ENCODE measurements at regions not wholly inside any gene's neighbourhood (a gene's known extent, or its start where the extent isn't known, plus 50 kb on each side); places are given as distances from the start of the nearest gene placed in this dataset.

DNA sequence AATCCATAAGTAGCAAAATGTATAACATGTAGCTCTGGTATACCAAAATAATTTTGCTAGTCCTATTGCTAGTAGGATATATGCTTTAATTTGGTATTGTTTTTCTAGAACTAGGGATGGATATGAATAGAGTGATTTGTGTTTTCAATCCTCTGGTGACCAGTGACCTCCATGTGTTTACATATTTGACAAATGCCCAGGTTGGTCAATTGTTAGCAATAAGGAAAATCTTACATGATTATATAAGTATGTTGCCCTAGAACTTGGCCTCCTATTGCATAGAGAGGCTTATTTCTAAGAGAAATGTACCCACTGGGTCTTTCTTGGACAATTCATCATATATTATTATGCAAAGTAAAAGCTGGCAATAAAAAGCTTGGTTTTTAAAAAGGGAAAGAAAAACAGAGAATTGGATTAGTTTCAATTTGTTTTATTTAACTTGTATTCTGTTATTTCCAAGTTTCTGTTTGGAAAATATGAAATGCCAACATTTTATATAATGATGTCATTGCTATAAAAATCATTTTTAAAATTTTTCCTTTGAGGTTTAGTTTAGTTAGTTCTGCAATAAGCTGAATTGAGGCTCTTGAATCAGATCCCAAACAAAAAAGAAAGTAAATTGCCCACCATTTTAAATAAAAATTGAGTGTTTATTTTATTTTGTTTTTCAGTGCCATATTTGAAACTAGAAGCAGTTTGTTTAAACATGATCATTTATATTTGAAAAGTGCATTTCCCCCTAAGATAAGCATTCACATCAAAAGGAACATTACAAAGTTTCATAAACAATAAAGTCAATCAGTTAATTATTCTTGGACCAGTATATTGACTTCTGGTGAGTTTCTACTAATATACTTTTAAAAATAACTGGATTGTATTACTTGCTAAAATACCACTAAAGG lies 210.9 kb downstream of the ZC3H11B start:
- DNase-seq (ENCODE audit: low read depth in 2 of 2): no peak

DNA sequence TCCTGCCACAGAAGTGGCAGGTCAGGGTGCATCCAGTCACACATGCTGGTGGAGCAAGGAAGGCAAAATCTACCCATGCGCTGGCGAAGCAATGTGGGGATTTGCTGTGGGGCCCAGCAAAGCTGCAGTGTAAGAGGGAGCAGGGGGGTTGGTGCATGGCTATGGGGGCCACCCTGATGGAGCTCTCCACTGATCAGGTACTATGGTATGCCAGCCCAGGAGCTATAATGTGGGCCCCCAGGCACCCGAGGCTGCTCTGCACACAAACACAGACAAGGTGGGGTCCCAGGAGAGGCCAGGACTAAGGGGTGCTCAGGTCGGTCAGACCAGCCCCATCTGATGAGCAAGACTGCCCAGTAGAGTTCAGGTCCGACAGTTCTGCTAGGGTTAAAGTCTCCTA lies 213.5 kb downstream of the ZC3H11B start:
- DNase-seq (ENCODE audit: low read depth in 2 of 2): no peak

DNA sequence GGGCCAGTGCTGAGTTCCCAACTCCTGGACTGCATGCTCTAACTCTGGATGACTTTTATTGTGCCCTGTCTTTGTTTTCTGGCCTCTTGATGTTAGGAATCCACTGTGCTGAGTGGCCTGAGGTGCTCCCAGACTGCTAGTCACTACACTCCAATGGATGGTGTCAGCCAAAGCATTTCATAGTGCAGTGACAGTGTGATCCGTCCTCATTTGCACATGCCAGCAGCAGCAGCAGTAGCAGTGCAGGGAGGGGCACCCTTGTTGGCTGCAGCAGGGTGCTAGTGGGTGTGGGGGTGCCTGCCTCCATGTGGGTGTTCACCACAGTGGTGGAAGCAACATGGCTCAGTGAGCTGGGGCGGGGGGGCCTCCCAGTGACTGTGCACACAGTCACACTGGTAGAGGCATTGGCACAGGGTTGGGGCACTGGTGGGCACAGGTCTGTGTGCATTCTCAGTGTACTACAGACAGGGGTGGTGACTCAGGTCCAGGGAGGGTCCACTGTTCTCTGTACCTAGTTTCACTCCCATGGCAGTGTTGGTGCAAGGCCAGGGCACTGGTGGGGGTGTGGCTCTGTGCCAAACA lies 214.0 kb downstream of the ZC3H11B start:
- DNase-seq (ENCODE audit: low read depth in 2 of 2): no peak

DNA sequence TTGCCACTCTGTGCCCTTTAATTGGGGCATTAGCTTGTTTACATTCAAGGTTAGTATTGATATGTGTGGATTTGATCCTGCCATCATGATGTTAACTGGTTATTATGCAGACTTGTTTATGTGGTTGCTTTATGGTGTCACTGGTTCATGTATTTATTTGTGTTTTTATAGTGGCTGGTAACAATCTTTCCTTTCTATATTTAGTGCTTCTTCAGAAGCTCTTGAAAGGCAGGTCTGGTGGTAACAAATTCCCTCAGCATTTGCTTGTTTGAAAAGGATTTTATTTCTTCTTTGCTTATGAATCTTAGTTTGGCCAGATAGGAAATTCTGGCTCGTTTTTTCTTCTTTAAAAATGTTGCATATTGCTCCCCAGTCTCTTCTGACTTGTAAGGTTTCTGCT lies 215.4 kb downstream of the ZC3H11B start:
- no peak for DNase-seq (ENCODE audit: low read depth in 2 of 2)

DNA sequence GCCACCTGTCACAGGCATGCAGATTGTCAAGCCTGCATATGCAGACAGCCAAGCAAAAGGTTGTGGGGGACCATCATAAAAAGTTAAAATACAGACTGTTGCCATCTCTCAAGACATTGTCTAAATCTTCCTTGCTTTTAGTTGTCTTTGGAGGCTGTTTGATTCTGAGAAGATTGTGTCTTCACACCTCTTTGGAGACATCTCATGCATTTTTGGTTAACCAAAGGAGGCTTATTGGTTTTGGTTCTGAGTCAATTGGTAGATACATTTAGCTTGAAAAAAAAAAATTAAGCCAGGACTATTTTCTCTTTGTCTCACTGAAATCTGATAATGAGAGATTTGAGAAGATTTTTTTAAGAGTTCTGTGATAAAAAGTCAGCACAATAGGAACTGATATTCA lies 217.6 kb downstream of the LYPLAL1 start:
- DNase-seq (ENCODE audit: low read depth in 2 of 2): no peak

DNA sequence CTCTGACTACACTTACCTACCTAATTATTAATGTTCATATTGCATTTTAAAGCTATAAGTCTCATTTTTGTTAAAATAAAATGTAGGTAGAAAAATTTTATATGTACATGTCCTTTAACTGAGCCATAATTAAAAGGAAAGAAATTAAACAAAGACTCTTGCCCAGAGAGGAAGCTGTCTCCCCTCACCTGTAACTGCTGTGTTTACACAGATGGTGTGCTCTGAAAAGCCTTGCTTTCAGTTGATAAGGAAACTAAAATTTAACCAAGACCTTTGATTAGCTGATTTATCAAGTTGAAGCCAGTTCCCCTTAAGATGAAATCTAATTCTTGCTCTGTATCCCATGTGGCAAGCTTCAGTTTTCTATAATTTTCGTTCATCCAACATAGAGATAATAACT lies 213.5 kb downstream of the LYPLAL1 start:
- no peak for DNase-seq (ENCODE audit: low read depth in 2 of 2)

DNA sequence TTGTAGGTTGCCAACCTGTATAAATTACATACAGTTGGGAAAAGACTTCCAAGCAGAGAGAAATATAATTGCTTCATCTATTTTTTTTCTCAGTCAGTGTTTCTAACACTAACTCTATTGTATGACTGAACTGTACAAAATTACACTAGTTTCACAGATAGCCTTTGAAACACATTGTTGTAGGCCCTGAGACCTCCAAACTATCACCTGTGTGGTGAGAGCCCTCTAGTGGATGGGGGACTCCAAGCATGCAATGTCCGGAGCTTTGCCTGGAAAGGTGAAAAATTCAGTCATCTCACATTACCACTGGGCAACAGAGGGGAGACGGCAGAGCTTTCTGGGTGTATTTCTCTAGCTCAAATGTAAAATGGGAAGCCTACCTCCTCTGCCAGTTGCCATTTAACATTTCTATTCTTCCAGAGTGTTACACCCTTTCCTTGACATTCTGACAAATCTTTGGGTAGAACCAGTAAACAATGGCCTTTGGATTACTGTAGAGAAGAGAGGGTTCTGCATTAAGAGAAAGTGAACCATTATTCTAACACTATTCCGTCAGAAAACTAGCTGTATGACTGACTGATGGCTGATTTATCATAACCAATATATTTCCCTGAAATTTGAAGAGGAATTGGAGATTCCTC lies 212.2 kb downstream of the LYPLAL1 start:
- peak in 1 of 2 donors; percentile 3 for DNase-seq (ENCODE audit: low read depth in 2 of 2)

DNA sequence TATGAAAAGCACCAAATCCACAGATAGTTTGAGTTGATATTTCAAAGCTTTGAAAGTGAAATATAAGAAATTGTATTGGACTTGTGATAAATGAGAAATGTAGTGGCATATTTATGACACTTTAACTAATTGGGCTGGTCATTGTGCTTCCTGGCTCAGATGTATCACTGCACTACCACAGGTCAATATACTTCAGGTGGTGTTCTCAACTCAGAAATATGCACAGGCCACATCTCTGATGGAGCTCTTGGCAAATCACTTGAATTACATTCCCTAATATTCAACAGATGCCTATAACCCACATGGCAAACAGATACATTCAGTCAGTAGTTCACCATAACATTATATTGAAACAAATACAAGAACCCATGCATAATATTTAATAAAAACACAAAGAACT lies 209.6 kb downstream of the LYPLAL1 start:
- no peak for DNase-seq (ENCODE audit: low read depth in 2 of 2)

DNA sequence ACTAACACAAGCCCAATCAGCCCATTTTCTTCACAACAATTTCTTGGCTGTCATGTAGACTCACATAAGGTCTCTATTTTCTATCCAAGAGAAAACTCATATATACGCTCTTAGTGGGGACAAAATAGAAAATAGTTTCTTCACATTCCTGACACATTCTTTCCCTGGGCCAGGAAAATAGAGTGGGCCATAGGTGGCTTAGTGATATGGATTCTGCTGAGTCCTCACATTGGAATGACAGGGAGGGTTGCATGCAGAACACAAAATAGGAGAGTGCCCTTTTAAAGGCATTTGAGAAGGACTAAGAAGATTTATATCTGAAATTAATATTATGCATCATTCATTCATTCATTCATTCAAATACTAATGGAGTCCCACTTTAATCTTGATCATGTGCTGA lies 207.7 kb downstream of the LYPLAL1 start:
- no peak for DNase-seq (ENCODE audit: low read depth in 2 of 2)

DNA sequence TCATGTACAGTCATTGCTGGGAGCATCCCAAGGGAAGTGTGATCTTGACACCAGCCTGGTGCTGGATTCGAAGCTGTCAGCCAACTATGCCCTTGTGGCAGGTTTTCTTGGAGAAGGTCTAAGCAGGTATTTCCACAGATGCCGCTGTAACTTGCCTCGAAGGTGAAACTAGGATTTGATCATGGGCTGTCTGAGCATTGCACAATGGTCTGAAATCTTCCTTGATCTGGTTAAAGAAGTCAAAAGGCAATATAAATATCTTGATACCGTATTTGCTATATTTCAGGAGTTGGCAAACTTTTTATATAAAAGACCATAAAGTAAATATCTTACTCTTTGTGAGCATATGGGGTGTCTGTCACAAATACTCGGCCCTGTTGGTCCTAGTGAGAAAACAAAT lies 206.8 kb downstream of the LYPLAL1 start:
- DNase-seq (ENCODE audit: low read depth in 2 of 2): no peak

DNA sequence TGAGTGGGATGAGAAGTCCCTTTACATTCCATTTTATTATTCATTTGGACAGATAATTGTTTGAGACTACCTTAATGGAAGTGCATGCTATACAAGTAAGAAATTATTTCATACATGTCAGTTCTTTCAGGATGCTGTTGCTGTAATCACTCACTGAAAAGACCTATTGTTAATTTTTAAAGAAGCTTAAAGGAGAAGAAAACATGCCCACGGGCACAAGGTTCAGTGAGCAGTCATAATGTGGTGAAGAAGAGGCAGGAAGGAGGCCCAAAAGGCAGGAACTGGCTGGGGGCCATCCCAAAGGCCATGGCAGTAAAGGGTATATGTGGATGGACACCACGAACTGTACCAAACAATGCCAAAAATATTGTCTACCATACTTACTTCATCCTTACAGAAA lies 206.0 kb downstream of the LYPLAL1 start:
- no peak for DNase-seq (ENCODE audit: low read depth in 2 of 2)

DNA sequence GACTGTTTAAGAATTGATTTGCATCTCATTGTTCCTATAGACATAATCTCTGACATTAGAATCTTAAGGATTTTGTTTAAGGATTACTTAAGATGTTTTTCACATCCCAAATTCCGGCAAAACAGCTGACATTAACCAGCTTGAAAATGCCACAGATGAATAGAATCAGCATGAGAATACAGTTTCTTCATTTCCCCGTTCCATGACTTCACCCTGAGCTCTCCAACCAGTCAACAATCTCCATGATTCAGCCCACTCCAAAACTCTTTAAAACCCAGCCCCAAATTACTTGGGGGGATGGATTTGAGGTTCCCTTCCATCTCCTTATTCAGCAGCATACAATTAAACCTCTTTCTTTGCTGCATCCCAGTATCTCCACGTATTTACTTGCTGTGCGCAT lies 201.0 kb downstream of the LYPLAL1 start:
- no peak for DNase-seq (ENCODE audit: low read depth in 2 of 2)

DNA sequence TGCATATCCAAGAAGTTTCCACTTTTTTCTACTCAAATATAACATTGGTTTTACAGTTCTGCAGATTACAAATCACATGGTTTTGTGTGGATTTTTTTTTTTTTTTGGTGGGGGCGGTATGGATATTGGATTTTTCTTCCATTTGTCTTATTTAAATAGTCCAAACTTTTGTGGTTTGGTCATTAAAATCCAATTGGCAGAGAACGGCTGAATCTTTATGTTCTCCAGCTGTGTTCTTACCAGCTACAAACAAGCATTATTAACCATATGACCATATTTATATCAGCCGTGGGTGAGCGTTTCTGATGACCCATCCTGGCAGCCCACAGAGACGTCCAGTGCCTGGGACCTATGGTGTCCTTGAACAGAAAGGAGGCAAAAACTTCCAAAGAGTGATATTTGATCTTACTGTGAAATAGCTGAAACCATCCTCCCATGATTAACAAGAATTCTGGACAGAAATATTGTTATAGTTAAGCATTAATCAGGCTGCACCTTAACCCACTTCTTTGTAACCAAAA lies 200.4 kb downstream of the LYPLAL1 start:
- DNase-seq (ENCODE audit: low read depth in 2 of 2): no peak

DNA sequence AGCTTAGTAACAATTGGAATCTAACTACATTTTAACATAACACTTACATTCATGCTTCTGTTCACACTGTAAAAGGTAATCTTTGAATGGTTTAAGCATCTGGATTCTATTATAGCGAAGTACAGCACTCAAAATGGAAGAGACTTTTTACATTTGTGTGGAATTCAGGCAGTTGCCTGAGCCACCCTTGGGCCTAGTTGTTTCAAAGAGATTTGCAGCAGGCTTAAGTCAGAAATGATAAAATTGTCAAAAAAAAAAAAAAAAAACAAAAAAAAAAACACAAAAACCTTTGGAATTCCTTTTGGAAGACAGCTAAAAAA lies 199.9 kb downstream of the LYPLAL1 start:
- no peak for DNase-seq (ENCODE audit: low read depth in 2 of 2)

DNA sequence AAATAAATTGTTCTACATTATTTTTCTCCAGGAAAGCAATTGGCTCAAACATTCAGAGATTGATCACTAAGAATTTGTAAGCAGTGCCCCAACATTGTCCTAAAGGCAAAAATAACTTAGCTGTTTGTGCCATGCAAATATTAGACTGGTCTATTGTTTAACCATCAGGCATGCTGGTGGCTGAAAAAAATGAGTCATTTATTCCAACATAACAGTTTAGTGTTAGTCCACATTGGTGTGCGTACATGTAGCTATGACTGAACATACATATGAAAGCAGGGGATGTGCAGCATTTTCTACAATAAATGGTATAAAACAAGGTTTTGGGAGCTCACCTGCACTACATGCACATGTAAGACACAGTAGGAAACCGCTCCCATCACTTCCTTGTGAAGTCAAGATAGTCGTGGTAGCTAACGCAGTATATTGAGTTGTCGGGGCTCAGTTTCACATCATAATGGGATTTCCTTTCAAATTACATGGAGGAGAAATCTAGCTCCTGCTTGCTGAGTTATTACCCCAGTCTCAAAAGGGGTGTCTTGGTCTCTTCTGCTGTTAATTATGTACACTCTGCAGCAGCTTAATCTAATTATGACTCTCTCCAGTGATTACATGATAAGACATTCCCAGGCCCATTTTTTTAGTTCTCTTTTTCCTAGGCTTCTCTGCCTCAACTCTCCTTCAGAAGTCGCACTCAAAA lies 199.4 kb downstream of the LYPLAL1 start:
- DNase-seq (ENCODE audit: low read depth in 2 of 2): no peak

DNA sequence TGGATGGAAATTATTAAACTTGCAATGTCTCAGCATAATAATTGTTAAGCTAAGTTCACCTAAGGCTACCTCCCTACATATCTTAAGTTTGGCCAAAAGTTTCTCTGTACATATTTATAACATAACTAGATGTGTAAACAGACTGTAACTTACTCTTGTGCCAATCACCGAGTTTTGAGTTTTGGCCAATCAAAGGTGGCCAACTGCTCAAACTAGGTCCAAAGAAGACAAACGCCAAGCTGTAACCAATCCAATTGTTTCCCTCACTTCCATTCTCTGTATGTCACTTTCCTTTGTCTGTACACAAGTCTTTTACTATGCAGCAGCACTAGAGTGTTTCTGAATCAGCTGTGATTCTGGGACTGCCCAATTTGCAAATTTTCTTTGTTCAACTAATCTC lies 197.8 kb downstream of the LYPLAL1 start:
- DNase-seq (ENCODE audit: low read depth in 2 of 2): no peak

DNA sequence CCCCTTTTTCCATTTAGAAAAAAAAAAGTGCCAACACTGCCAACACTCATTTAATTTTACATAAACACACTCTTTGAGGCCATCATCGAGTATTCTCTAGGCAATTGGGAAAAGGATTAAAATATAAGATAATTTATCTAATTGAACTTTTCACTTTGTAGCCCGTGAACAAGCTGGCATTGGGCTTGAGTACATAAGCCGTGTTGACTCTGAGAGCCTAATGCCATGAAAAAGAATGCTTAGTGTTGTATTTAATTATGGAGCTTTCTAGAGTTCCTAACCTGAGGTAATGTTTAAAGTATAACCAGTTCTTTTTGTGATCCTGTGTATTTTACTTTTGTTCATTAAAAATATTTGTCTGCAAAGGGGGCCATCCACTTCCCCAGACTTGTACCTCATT lies 193.8 kb downstream of the LYPLAL1 start:
- DNase-seq (ENCODE audit: low read depth in 2 of 2): no peak

DNA sequence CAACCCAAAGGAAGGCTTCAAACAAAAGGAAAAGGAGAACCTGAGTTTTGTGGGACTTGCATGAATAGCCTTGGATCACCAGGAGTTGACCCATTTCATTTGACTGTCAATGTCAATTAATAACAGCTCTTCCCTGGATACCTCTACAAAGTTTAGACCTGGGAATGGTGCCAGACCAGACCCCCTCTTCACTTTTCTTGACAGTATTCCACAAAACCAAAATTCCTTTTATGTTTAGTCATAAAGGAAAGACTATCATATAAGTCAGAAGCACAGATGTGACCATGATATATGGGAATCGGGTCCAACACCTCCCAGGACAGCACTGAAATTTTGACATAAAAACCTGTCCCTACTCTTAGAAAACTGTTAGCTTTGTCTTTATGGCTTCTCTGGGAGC lies 191.8 kb downstream of the LYPLAL1 start:
- no peak for DNase-seq (ENCODE audit: low read depth in 2 of 2)

DNA sequence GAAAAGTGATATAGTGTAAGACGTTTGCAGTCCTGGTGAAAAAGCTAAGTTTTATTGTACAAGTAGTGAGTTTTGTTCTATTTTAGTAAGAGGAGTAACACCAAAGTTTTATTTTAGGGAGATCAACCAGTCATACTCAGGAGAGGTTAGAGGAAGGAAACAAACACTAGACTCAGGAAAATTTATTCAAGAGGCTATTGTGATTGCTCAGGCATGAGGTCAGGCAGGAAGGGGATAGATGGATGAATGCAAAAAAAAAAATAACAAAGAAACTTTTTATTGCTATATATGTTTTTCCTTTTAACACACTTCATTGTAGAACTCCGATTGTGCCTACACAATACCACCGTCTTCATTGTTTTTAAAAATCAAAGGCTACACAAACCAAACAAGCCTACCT lies 189.0 kb downstream of the LYPLAL1 start:
- DNase-seq (ENCODE audit: low read depth in 2 of 2): no peak

DNA sequence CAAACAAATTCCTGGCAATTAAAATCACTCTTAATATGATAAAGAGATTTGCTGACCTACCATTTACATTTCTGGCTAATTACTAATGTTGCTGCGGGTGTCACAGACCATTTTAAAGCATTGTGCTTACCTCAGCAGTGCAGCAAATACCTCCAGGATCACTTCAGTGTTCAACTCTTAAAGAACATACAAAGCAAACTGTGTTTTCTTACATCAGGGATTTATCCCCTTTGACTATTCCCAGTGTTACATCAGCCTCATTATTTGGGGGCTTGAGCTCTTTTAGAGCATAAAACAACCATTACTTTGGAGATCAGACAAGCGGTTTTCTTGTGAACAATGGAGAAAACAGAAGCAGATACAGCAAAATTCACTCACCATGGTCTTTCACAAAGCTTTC lies 185.4 kb downstream of the LYPLAL1 start:
- DNase-seq (ENCODE audit: low read depth in 2 of 2): no peak

DNA sequence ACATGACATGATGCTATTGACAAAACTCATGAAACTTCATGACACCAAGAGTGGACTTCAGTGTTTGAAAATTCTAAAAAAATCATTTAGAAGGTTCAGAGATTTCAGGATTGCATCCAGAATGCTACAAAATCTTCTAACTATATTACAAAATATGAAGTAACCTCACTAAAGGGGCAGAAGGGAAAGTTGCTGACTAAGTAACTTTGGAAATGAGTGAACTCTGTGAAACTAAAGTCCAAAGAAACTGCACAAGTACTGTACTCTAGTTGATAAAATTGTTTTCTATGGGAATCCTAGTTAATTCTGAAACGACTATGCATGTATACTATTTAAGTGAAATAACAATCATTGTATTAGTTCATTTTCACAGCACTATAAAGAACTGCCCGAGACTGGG lies 184.4 kb downstream of the LYPLAL1 start:
- no peak for DNase-seq (ENCODE audit: low read depth in 2 of 2)

DNA sequence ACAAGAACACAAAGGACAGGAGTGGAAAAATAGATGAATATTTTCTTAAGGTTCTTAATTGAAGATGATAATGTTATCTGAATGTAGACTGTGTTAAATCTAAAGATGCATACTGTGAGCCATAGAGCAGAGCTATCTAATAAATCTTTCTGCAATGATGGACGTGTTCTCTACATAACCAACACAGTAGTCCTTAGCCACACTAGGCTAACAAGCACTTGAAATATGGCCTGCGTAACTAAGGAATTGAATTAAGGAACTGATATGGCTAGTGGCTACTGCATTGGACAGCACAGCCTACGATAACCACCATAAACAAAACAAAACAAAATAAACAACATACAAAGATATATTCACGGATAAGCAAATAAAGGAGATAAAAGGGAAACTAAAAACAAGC lies 181.3 kb downstream of the LYPLAL1 start:
- DNase-seq (ENCODE audit: low read depth in 2 of 2): no peak

Data from stimulated activated CD8-positive, alpha-beta memory T cell treated with anti-CD3 and anti-CD28 coated beads, Interleukin-15, amount 100 ng/mL, for 48 hours (primary cell).